ENCODE measurements at regions not wholly inside any gene's neighbourhood (a gene's known extent, or its start where the extent isn't known, plus 50 kb on each side); places are given as distances from the start of the nearest gene placed in this dataset.

DNA sequence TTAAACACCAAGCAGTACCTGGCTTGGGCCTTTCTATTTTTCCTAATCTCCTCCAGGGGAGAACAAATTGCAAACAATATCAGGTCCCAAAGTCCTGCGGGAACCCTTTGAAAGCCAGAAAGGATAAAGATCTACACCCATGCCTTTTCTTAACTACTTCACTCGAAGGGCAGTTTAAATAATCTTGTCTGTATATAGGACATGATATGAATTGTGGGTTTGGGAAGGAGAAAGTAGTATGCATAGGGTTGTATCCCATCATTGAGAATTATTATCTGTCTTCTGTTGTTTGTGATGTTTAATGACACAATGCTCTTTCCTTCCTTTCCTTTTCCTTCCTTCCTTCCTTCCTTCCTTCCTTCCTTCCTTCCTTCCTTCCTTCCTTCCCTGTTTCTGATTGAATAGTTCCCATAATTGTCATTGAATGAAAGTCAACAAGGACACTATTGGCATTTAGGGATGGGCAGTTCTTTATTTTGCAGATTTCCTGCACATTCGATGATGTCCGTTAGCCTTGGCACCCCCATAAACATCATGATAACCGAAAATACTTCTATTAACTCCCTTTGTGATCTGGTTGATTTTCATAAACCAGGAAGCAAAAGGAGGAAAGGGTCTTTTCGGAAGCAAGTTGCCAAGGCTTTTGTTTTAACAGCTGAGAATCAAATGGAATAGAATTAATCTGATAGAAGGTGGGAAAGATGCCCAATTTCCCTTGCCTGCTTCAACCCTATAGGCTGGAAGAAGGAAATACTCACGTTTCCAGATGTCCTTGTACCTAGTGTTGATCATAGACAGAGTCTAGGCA is 141.3 kb downstream of the ATG4C start:
- TF ChIP-seq, protein P1, sequence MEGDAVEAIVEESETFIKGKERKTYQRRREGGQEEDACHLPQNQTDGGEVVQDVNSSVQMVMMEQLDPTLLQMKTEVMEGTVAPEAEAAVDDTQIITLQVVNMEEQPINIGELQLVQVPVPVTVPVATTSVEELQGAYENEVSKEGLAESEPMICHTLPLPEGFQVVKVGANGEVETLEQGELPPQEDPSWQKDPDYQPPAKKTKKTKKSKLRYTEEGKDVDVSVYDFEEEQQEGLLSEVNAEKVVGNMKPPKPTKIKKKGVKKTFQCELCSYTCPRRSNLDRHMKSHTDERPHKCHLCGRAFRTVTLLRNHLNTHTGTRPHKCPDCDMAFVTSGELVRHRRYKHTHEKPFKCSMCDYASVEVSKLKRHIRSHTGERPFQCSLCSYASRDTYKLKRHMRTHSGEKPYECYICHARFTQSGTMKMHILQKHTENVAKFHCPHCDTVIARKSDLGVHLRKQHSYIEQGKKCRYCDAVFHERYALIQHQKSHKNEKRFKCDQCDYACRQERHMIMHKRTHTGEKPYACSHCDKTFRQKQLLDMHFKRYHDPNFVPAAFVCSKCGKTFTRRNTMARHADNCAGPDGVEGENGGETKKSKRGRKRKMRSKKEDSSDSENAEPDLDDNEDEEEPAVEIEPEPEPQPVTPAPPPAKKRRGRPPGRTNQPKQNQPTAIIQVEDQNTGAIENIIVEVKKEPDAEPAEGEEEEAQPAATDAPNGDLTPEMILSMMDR (IDR thresholded peaks at IDR 0.05): no peak
- TF ChIP-seq POLR2A (IDR thresholded peaks at IDR 0.05): no peak
